Middle frontal gyrus (tissue), 1 donor: ENCODE measurements at regions not wholly inside any gene's neighbourhood (a gene's known extent, or its start where the extent isn't known, plus 50 kb on each side); places are given as distances from the start of the nearest gene placed in this dataset.

ENCODE experiments used
- DNase-seq: peaks from one replicate; pipeline ENCODE4 v3.0.0-alpha.2; 2015; ENCODE audit warnings: low spot score; ENCODE audit errors: extremely low spot score

DNA sequence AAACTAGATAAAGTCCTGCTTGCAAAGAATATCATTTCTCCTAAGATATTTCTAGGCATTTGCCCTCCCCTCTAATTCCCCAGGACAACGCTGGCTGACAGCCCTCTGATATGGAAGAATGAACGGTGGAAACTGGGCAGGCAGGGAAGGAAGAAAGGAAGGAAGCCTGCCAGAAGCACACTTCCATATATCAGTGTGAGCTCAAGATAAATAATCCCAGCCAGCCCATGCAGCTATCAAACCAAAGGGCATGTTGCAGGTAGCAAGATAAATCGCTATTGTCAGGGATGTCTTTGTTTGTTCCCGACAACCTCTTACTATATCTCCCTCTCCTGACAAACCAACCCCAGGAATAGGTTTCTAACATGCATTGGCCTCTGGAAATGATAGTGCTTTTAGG is 412.8 kb downstream of the HNRNPD start:
- no peak for DNase-seq

DNA sequence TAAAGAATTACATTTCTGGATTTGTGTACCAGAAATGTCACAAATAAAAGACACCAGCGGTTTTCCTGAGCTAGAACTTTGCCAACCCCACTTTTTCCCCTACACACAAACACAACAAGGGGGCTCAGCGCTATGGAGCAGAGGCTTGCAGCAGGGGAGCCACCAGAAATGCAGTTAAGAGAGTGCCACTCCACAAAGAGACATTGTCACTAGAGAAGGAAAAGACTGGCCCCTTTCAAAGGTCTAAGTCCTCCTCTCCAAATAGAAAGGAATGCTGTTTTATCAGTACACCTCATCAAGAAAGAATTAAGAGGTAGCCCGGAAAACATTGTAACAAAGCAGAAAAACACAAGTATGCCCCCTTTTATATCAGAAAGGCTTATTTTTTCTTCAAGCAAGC is 419.5 kb downstream of the HNRNPD start:
- DNase-seq = no peak

DNA sequence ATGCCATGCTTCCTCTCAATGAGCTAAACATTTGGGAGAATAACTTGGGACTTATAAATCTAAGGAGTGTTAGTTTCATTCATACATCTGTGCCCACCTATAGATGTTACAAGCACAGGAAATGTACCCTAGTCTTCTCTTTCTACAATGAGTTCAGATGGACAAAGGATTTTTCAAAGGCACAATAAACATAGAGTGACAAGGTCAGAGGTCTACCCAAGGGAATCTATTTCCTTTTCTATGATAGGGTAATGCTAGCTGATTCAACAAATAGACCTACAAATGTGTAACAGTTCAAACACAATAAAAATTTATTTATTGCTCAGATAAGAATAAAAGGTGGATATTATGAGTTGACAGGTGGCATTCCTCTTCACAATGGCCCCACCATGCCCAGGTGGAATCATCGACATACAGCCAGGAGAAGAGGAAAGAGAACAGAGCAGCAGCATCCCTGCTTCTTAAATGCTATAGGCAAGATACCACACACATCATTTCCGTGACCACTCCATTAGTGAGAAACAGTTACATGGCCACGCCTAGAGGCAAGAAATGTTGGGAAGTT is 421.8 kb downstream of the HNRNPD start:
- DNase-seq = no peak

DNA sequence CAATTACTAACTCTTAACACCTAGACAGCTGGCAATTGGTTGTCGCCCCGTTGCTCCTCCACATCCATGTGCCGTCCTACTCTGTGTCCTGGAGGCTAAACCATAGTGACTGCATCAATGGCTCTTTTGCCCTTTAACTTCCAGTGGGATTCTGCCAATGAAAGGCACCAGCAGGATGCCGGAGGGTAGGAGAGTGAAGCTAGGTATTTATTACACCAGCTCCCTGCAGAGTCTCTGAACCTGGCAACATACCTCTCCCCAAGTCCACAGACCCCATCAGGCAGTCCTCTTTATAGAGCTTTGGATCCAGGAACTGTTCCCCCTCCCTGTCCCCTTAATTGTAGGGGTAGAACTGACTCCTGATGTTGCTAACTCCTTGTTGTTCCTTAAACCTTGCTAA is 426.8 kb downstream of the HNRNPD start:
- no peak for DNase-seq

DNA sequence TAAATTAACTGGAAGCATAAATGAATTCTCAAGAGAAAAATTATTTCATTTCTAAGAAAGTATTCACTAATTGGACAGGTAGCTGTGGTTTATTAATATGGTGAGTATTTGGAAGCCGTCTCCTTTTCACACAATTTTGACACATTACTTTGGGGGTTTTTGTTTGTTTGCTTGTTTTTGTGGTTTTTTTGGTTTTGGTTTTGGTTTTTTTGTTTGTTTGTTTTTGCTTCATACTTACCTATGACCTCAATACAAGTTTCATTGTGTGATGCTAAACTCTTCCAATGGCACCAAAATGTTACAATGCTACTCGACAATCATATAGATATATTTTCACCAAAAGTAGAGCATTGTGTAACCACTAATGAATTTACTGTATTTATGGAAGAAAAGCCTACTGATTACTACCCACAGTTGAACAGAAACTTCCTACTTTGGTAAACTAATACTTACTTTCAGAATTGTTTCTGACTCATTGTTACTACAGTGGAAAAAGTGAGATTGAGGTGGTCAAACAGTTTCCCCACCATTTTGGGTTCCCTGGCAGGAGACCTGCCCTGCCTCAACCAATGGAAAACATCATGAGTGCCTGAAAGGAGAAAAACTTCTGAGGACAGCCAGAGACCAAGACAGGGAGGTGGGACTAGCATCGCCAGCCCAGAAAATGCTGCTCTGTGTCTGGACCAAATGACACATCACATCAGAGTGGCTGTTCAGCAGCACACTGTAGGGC is 443.1 kb downstream of the HNRNPD start:
- no peak for DNase-seq

DNA sequence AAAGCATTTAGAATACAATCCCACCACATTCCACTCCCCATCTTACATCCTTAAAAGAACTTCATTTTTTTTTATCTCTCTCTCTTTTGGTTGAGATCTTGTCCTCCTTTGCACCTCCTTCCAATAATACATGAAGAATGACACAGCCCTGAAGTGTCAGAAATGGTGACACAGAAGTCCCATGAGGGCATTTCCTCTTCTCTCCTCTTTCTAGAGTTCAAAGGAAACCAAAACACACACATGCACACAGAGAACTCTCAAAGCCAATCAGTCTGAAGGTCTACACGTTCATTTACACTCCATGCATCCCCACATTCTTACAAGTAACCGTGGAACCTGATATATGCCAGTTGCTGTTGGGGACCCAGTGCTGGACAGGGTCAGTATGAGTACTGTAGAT is 450.7 kb downstream of the HNRNPD start:
- DNase-seq = no peak

DNA sequence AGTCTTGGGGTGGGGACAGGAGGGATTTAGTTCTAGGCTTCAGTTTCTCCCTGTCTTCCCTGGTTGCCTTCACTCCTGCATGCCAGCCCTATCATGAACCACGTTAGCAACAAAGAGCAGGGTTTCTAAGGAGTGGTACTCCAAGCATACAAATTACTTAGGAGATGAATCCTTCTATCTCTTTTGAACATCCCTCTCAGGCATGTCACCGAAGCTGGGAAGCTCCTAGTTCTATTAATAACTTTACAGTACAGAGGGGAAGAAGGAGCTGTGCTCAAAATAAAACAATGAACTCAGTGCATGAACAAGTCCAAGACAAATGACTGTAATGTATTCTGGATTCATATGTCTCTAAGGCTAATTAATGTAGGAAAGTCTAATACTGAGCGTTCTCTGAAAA is 450.6 kb upstream of the RASGEF1B start:
- no peak for DNase-seq

DNA sequence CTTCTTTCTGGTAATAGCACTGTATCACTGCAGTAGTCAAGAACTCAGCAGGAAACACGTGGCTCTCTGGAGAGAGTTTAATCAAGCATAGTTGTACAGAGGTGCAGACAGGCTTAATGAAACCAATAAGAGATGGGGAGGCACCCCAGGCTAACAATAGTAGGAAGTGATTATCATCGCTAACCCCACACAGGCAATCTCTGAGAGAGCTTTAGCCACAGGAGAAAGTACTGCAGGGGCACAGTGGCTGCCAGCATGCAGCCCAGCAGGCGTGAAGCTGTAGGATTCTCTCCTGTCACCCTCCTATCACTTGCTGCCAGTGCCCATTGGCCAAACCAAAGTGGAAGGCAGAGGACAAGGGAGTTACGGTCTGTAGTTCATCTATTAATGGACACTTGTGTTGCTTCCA is 450.0 kb upstream of the RASGEF1B start:
- DNase-seq = no peak

DNA sequence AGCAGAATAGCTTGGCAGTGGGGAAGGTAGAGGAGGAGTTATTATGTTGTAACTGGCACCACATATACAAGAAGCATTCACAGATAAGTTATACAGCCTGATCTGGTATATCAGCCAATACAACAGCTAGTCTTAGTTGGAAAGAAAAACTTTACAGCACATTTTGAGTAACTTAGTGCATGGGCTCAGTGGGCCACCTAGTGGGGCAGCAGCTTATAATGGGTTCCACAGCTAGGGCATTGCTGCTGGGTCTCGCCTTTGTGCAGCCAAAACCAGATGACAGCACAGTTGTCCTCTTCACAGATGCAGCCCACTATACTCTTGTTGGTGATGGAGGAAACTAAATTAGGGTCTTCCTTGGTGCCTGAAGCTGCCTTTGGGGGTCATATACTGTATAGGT is 448.1 kb upstream of the RASGEF1B start:
- no peak for DNase-seq

DNA sequence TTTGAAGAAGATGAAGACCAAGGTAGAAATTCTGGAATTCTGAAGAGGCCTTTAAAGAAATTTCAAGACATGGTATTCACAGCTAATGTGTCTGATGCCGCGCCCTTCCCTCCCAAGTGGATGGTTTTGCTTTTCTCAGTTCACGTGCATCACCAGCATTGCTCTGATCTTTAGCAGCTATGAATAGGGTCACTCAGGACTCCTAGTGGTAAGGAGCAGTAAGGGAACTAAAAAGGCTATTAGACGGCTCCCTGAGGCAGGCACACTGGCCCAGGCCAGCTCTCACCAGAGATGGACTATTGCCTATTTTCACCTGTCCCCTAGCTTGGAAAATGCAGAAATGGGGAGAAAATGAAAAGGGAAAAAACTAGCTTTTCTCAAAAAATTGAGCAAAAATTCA is 447.5 kb upstream of the RASGEF1B start:
- DNase-seq = no peak

DNA sequence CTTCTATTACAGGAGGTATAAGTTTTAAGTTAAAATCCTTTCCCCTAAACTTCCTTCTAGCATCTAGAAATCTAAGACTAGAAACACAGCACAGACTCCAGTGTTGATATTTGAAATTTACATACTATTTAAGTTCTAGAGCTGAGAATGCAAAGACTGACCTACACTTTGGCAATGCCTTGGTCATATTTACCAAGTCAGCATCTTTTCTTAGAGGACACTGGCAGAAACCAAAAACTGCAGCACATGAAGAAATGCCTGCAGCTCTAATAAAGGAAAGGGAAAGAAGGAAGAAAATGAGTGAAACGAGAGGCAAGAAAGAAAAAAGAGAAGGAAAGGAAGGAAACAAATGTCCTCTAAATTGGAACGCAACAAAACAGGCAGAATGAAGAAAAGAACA is 443.7 kb upstream of the RASGEF1B start:
- DNase-seq = no peak

DNA sequence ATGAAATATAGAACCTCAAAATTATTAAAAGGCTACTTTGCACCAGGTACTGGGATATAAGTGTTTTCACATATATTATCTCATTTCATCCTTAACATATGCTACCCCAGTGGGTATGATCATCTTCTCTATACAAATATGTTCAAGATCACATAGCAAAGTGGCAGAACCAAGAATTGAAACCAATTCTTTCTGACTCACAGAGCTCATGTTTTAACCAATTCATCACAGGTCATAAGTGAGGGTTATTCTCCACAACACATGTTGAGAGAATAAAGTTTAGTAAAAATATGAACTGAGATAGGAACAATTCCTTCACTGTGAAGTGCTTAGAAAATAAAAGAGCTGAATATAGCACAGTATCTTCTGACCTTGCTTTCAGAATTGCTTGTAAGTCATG is 442.9 kb upstream of the RASGEF1B start:
- DNase-seq = no peak

DNA sequence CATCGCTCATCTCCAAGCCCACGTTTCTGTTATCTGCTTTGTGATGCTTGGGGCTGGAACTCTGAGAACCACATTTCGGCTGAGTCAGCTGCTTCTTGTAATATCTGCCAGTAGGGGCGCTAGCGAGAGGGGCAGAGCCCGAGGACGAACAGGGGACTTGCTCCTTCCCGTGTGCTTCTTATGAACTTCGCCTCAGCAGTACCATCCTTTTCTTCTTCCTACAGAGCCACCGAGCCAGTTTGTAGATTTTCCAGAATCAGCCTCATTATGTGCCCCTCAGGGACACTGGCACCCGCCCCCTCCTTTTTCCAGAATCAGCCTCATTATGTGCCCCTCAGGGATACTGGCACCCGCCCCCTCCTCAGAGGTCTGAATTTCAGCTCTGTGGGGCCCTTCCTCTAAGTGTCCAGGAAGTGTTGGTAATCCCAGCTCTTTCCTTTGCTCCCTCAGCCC is 441.7 kb upstream of the RASGEF1B start:
- no peak for DNase-seq

DNA sequence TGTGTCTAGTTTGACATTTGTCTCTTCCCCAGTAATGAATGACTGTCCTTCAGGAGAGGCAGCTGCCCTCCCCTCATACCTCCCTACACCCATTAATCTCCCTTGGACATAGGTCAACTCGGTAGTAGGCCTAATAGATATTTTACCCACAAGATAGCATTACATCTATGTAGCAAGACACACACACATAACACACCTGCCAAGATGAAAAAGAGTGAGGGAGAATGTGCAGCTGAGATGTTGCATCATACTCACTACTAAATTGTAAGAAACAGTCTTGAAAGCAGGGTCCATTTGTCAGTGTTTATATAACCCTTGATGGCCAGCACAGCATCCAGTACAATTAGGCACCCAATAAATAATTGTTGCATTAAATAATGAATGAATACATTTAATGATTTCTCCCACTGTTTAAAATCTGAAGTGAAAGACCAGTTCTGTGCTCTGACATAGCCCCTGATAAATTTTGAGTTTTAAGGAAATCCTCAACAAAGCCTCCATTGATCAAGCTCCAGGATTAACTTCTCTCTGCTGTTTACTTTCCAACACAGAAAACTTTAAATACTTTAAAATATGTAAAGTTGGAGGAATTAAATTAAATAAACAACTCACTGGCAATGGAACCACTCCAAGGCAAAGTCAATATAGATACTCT is 440.8 kb upstream of the RASGEF1B start:
- no peak for DNase-seq

DNA sequence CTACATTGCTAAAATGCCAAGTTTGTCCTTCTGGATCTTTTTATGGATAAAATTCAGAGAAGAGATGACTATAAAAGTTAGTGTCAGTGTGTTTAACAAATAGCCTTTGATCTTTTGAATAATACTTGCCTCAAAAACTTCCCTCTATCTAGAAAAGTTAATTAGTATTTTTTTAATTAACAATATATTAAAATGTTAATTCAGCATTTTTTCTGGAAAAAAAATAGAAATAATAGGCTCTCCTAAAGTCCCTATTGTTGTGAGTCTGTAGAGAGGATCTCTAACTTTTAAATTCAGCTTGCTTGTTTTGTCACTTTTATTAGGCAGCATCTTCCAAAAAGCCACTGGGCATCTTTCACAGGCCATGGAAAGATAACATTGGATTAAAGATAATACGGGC is 435.2 kb upstream of the RASGEF1B start:
- DNase-seq = no peak

DNA sequence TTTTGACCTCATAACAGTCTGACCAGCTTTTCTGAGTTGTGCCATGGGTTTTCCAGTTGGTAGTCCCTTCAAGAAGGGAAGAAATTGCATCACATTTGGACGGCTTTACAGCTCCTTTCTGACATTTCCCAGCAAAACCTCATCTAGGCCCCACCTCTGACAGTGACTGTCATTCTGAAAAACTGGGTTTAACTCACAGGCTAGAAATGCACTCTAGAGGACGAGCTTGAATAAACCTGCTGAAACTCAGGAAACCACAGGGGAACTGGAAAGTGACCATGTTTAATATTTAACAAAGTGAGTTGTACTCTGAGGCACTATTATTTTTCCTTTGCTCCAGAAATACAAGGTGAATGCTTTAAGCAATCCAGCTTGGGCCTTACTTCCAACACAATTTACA is 434.3 kb upstream of the RASGEF1B start:
- no peak for DNase-seq

DNA sequence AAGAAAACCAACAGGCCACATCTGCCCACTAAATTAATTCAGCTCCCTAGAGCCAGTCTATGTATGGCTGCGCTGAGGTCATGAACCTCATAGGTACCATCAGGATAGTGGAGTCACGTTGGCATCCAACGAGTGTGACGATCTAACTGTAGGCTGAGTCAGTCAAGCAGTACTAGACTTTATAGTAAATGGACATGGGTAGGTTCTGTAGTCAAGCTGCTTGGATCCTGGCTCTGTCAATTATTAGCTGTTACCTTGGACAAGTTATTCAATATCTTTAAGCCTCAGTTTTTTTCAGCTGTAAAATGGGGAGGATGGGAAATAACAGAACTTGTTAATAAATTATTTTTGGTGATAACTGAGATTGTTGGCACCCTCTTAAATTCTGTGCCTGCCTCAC is 432.4 kb upstream of the RASGEF1B start:
- DNase-seq = no peak

DNA sequence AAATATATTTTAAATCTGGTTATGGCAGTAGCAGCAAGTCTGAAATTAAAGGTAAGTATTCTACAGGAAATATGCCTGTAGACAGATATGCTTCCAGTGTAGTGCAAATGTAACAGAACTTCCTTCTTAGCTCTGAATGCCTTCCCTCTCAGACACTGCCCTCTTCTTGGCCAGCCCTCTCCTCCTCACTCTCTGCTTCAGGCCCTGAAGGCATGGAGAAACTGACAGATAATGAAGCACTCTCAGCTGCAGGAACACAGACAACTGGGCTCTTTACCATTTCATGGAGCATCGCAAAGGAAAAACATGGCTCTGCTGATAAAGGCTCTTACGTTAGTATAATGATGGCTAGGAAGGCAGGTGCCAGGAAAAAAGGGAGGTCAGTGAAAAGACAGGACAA is 431.5 kb upstream of the RASGEF1B start:
- DNase-seq = no peak

DNA sequence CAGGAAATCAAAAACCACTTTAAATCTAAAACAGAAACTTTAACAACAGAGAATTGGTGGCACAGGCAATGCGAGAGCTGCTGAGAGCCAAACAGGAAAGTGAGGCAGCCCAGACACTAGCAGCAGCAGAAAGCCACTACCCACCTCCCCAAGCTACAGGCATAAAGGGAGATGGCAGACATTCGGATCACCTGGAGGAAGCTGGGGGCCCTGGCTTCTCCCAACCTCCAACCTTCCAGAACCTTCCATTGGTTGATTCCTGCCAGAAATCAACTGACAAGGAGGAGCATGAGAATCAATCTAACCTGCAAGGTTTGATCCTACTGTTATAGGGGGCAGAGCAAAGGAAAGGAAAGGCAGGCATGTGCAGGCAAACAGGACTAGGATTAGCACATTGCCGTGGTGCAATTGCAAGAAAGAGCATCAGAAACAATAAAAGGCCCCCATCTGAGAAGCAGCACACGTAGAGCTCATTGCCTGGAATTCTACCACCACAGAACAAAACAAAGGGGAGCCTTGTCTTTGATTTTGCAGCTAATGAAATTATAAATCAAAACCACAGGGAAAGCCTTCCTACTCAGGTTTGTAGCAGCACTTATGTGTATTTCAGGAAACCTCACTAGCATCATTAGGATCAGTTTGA is 427.3 kb upstream of the RASGEF1B start:
- no peak for DNase-seq

DNA sequence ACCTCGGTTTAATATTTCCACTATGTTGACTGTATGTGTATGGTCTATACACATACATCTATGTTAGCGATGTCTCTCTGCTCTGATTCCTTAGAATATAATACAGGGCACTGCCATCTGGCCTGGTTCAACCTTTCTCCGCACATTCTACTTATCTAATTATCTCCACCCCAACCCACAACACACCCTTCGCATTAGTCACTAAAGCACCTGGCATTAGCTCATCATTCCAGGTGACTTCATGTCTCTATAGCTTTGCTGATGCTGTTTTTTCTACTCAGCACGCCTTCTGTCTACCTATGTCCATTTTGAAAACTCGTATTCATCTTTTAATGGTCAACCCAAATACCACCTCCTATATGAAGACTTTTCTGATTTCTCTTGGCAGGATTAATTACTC is 425.2 kb upstream of the RASGEF1B start:
- DNase-seq = no peak

DNA sequence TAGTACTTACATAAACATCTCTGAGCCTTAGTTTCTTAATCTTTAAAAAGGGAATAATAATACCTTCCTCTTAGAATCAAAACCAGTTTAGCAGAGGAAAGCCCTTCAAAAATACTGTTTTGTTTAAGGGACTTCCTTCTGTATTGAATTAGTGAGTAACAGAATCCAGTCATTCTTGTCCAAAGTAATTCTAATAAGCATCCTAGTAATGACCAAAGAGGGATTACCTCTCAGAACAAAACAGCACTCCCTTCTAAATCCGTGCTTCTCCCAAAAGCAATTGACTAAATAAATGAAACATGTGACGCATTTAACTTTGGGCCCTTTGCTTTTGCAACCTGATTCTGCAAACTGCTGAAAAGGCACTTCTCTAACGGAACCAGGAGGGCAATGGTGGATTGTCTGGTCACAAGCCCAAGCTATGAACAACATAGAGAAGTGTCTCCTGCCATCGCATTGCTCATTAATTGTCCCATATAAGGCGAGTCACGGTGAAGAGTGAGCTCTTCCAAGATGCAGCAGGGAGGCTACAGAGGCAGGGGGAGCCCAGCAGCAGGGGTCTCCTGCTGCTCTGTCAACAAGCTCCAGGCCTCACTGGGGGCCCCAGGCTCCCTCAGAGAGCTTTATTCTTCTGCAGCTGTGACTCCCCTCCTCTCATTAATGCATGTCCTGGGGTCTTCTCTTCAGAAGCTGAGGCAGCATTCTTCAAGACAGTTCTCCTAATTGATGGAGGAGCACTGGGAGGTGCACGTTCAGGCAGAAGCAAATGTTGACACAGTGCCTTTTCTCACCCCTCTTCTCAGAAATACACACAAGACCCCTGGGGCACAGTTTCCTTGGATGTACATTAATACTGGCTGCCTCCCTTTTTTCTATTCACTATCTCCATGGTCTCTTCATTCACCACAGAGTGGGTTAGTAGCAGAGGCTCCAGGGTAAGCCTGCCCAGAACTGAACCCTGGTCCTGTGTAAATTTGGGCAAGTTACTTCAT is 419.6 kb upstream of the RASGEF1B start:
- no peak for DNase-seq
